22Rv1 (cell line): ENCODE measurements at regions not wholly inside any gene's neighbourhood (a gene's known extent, or its start where the extent isn't known, plus 50 kb on each side); places are given as distances from the start of the nearest gene placed in this dataset.
A peak's percentile ranks its signal among the peaks of the same experiment; 100 is the strongest.

Experiments used
- H3K27ac ChIP-seq: fragments of 450-650 bp; 2 replicates; pipeline ENCODE4 v1.5.1; 2017
- ZFX ChIP-seq: fragments of 450-650 bp; IDR thresholded peaks from 2 replicates; pipeline ENCODE4 v1.6.1; 2017; ENCODE audit warnings: antibody characterized with exemption, borderline replicate concordance
- TF ChIP-seq, protein P1 (sequence below): fragments of 450-650 bp; IDR thresholded peaks from 2 replicates; pipeline ENCODE4 v1.5.1; 2017; ENCODE audit warnings: mild to moderate bottlenecking

DNA sequence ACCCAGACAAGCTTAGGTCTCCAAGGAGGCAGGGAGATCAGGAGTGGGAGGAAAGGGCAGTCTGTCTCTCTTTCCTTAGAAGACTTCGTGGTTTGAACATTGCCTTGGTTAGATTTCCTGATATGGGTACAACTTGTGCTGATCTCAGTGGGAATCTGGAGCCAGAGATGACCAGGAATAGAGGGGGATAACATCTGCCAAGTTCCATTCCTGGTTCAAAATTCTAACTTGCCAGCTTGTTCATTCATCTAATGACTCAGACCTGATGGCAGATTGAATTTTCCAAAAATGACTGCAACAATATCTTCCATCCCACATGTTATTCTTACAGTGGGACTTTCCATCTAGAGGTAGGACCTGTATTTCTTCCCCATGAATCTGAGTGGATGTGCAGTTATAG is 394.3 kb upstream of the PODXL start:
- no peak overlapping the region for H3K27ac ChIP-seq
- TF ChIP-seq, protein P1, sequence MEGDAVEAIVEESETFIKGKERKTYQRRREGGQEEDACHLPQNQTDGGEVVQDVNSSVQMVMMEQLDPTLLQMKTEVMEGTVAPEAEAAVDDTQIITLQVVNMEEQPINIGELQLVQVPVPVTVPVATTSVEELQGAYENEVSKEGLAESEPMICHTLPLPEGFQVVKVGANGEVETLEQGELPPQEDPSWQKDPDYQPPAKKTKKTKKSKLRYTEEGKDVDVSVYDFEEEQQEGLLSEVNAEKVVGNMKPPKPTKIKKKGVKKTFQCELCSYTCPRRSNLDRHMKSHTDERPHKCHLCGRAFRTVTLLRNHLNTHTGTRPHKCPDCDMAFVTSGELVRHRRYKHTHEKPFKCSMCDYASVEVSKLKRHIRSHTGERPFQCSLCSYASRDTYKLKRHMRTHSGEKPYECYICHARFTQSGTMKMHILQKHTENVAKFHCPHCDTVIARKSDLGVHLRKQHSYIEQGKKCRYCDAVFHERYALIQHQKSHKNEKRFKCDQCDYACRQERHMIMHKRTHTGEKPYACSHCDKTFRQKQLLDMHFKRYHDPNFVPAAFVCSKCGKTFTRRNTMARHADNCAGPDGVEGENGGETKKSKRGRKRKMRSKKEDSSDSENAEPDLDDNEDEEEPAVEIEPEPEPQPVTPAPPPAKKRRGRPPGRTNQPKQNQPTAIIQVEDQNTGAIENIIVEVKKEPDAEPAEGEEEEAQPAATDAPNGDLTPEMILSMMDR, result no peak
- no peak for TF ChIP-seq ZFX

DNA sequence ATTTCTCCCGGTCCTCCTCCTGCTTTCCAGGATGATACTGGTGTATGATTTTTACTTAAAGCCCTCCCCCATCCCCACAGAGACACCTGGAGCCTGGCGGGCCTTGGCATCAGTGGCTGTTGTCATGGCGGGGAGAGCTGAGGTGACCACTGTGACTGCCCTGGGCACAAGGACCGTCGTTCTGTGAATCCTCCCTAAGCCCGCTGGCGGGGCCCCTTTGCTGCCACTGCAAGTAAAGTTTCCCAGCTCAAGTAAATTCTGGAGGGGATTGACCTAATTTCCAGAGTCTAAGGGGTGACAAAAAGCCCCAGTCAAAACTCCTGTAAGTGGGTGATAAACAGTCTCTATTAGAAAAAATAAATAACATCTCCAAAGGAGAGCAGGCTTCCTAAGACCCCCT is 393.2 kb upstream of the PODXL start:
- TF ChIP-seq ZFX, result no peak
- TF ChIP-seq, protein P1, result no peak
- no peak overlapping the region for H3K27ac ChIP-seq

DNA sequence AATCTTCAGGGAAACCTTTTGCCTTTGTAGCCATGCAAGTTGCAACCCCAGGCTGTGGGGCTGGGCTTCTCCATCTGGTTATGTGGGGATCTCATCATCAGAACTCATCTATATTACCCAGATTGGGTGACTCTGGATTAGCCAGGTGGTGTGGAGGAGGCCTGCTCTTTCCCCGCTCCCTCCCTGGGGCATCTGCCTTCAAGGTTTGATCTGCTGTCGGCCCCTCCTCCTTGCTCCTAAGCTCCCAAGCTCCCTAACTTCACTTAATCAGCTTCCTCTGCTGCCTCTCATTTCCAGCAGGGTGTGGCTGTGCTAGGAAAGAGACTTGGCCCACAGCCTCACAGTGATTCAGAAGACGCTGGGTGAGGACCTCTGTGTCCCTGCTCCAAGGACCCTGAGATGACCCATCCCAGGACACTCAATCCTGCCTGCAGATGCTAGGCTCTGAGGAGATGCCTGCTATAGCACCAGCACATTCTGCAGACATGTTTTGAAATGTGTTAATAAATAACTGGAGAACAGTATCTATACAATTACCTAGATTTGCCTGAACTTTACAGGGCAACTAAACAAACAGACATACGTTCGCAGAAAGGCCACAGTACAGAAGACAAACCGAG is 392.1 kb upstream of the PODXL start:
- peak overlapping the region; percentile 46 for H3K27ac ChIP-seq
- TF ChIP-seq, protein P1, result no peak
- no peak for TF ChIP-seq ZFX

DNA sequence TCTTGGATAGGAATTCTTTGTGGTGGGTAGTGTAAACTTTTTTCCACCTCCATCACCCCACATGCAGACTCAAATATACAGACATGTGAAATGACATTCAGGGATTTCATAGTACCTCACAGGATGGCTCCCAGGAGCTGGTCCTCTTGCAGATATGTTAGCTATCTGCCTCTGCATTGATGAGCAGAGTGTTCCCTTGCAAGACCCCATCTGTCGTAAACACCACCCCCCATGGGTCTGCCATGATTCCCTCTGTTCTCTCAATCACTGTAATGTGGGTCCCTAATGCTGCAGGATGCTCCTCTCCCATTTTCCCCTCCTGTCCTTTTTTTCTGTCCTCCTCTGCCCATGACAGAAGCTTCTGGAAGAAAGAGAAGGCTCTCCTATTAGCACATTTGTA is 391.2 kb upstream of the PODXL start:
- TF ChIP-seq, protein P1, result no peak
- TF ChIP-seq ZFX, result no peak
- no peak overlapping the region for H3K27ac ChIP-seq

DNA sequence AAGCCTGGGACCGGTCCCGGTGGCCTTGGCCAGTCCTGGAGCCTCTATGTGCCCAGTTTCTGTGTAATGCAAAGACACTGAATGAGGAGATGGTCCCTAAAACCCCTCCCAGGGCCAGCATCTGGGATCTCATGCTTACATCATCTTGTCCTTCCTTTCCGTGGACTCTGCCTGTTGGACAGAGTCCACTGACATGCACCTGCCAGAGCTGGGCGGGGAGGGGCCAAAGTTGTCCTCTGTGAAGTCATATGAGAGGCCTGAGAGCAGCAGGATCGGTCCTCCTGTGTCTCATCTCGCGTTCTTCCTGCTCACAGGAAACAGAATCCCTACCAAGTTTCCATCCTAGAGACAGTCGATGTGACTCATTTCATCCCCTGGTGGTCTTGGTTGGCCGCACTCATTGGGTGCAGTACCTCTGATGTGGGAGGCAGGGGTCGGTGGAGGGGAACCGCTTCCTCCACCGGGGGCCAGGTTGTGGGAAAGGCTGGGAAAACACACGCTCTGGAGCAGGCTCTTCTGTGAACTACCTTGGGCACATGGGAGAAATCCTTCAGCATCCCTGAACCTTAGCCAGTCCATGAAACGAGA is 389.6 kb upstream of the PODXL start:
- no peak overlapping the region for H3K27ac ChIP-seq
- TF ChIP-seq ZFX, result no peak
- TF ChIP-seq, protein P1, result no peak

DNA sequence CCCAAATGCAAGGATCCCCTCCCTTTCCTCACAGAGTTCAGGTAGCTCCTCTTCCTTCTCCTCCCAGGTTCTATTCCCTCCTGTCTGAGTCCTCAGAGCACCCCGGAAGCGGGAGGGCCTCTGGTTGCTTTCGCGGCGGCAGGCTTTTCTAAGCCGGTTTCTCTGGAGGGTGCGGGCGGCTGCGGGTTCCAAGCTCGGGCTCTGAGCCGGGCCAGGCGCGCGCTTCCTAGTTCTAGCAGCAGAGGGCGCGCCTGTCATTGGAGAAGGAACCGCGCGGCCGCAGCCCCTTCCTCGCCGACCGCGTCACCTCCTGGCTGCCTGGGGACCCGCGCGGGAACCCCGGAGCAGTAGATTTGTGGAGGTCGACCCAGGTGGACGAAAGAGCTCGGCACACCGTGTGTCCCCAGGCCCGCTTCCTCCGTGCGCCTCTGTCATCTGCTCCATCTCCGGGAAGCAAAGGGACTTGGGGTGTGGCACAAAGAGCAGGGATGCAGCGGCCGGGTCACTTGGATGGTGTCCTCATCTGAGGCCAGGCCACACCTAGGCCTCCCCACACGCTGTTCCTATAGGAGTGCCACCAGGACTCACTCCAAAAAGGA is 389.0 kb upstream of the PODXL start:
- TF ChIP-seq, protein P1, result peak; percentile 98
- no peak for TF ChIP-seq ZFX
- no peak overlapping the region for H3K27ac ChIP-seq

DNA sequence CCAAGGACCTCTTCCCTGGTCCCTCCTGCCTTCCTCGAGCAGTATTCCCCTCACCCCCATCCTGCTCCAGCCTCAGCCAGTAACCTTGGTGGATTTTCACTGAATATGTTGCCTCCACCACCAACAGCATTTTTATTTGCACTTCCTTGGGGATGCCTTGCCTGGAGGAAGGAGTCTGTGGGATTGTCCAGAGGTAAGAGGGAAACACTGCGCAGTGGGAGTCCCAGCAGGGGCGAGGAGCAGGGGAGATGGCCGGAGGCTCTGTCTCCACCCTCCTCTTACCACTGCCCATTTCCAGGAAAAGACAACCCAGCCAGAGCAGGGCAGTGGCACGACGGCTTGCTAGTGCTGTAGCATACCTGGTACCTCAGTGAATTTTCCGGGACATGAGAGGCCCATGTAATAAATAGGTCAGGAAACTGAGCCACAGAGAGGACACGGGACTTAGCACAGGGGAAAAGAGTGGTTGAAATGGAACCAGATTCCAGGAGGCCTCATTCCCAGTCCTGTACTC is 388.2 kb upstream of the PODXL start:
- no peak overlapping the region for H3K27ac ChIP-seq
- TF ChIP-seq ZFX, result no peak
- TF ChIP-seq, protein P1, result no peak
